Renal pelvis (tissue), 1 donor: ENCODE measurements at regions not wholly inside any gene's neighbourhood (a gene's known extent, or its start where the extent isn't known, plus 50 kb on each side); places are given as distances from the start of the nearest gene placed in this dataset.
"Not testable (repeated sequence)": the region's sequence is repeated elsewhere in the genome, so short reads cannot be mapped to it uniquely, and the experiment has no call there.

Experiments
- DNase-seq: peaks from one replicate; pipeline ENCODE4 v3.0.0-alpha.2; 2013

GRCh38 chr20:56689318-56689717, 60.2 kb downstream of the TFAP2C start:
- DNase-seq: no peak

DNA sequence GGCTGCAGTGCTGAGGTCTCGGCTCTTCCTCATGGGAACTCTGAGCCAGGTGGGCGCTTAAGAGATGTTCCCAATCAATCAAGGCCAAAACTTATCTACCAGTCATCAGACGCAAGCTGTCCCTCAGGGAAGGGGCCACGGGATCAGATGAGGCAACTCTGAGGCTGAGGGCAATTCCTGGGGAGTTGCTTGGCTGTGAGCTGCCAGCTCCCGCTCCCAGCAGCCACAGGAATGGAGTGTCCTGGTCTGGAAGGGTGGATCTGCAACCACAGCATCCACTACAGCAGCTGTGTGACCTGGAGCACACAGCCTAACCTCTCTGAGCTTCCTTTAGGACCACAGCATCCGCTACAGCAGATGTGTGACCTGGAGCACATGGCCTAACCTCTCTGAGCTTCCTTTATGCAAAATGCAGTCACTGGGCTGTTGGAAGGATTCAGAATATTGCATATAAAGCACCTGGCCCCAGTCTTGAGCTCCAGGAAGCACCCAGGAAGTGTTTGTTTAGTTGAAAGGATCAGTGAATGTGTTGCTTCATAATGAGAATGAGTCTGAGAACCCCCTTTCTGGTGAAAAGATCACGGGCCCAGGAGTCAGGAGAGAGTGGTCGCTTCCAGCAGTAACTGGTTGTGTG, 60.9 kb downstream of the TFAP2C start:
- no peak for DNase-seq

GRCh38 chr20:56690531-56691175, 61.5 kb downstream of the TFAP2C start:
- DNase-seq: no peak

GRCh38 chr20:56691325-56691998, 62.4 kb downstream of the TFAP2C start:
- DNase-seq: no peak

DNA sequence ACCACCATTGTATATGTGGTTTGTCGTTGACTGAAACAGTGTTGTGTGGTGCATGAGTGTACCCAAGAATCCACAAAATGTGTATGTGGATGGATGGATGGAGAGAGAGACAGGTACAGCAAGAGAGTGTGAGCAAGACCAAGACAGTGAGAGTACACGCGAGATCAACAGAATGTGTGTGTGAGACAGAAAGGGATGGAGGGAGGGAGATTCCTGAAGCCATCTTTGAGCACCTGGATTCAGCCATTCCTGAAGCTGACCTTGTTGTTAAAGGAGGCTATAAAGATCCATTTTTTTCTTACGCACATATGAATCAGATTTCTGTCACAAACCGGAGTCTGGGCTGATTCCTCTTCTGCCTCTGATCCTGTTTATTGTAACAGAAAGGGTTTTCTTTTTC, 64.1 kb downstream of the TFAP2C start:
- no peak for DNase-seq

GRCh38 chr20:56697476-56697875, 68.4 kb downstream of the TFAP2C start:
- DNase-seq: no peak

GRCh38 chr20:56698297-56698696, 69.2 kb downstream of the TFAP2C start:
- DNase-seq: no peak

- no peak for DNase-seq
Measured at GRCh38 chr20:56698749-56699148, 69.6 kb downstream of the TFAP2C start.

GRCh38 chr20:56702931-56703840, 74.1 kb downstream of the TFAP2C start:
- DNase-seq: no peak

GRCh38 chr20:56706867-56707360, 77.8 kb downstream of the TFAP2C start:
- no peak for DNase-seq

DNA sequence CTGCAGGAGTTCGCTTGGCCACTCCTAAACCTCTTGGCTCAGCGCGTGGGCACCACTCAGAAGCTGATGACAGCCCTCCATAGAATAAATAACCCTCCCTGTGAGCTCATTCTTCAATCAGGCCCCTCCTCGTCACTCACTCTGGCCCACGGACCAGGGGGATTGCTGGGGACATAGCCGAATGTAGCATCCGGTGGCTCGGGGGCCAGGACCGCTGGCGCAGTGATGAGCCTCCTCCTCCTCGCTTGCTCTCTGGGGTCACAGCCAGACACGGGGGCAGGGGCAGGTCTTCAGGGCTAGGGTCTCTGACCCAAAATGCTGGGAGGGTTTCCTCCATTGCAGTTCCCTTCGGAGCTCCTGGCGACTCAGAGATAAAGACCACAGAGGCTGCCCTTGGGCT, 79.9 kb downstream of the TFAP2C start:
- DNase-seq: no peak

DNA sequence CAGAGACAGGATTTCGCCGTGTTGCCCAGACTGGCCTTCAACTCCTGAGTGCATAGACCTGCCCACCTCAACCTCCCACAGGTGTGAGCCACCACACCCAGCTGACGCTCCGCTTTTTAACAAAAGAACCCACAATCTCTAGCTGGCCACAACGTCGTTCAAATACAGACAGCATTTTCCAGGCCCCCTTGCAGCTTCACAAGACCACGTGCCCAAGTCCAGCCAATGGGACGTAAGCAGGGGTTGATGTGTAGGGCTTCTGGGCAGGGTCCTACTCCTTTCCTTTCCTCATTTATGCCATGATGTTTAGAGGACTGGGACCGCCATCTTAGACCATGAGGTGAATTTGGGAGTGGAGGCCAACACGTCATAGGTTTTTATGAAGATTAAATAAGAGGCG, 81.0 kb downstream of the TFAP2C start:
- no peak for DNase-seq

GRCh38 chr20:56710577-56710976, 81.5 kb downstream of the TFAP2C start:
- DNase-seq: not testable (repeated sequence)

DNA sequence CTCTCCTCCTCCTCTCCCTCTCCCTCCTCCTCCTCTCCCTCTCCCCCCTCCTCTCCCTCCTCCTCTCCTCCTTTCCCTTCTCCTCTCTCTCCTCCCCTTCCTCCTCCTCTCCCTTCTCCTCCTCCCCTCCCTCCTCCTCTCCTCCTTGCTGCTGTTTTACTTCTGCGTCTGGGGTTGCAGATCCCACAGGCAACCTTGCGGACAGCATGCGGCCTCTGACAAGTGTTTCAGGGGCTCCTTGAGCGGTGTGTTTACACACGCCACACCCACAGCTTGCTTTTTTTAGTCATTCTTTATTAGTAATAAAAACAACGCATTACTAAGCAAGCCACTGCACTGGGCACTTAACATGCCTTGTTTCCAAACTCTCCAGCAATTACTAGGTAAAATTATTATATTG, 81.9 kb downstream of the TFAP2C start:
- no peak for DNase-seq

DNA sequence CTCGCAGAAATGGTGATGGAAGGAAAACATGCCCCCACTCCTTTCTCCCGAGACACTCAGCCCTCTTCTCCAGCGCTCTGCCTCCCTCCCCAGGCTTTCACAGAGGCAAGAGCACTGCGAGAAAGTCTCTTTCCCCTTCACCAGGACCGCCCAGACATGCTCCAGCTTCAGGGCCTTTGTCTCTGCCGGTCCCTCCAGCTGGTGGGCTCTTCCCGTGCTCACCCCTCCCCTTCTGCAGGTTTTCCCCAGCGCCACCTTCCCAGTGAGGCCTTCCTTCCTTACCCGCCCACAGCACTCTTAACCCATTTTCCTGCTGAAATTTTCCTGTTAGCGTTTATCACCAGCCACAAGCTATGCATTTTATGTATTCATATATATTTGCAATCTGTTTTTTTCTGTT, 86.2 kb downstream of the TFAP2C start:
- DNase-seq: no peak

- DNase-seq: no peak
Measured at GRCh38 chr20:56715902-56716519, 86.9 kb downstream of the TFAP2C start.

DNA sequence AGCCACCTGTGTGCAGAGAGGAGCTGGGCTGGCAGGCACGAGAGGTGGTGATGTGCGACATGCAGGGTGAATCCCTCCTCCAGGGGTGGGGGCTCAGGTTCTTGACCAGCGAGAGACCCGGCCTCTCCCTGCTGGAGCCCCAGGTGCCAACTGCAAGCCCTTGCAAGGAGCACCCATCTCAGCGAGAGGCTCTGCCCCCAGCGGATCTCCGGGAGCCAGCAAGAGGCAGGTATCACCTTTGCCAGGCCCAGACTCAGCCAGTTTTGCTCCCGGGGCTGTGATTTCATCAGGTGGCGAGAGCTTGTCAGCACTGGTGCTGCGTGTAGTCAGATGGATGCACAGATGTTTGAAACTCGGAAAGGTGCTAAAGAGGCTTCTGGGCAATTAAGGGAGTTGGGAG, 87.7 kb downstream of the TFAP2C start:
- DNase-seq: no peak

- DNase-seq: no peak
Measured at GRCh38 chr20:56718816-56719215, 89.7 kb downstream of the TFAP2C start.

DNA sequence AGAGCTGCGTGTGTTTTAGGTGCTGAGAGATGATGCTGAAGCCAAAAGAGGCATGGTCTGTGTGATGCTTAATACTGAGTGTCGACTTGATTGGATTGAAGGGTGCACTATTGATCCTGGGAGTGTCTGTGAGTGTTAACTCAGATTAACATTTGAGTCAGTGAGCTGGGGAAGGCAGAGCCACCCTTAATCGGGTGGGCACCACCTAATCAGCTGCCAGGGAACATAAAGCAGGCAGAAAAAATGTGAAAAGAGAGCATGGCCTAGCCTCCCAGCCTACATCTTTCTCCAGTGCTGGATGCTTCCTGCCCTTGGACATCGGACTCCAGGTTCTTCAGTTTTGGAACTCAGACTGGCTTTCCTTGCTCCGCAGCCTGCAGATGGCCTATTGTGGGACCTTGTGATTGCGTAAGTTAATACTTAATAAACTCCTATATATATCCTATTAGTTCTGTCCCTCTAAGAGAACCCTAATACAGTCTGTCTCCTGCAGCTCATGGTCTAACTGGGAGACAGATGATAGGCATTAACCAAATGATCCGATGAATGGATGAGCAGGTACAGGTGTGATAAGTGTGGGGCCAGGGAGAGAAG, 91.6 kb downstream of the TFAP2C start:
- no peak for DNase-seq

GRCh38 chr20:56722042-56722441, 92.9 kb downstream of the TFAP2C start:
- no peak for DNase-seq

GRCh38 chr20:56723331-56723730, 94.2 kb downstream of the TFAP2C start:
- DNase-seq: no peak
